Erythroblast (primary cell): ENCODE measurements at regions not wholly inside any gene's neighbourhood (a gene's known extent, or its start where the extent isn't known, plus 50 kb on each side); places are given as distances from the start of the nearest gene placed in this dataset.

Experiments
- GATA1 ChIP-seq: IDR thresholded peaks from 2 replicates; pipeline ENCODE4 v1.6.1; 2011; ENCODE audit warnings: low read depth, mild to moderate bottlenecking, control low read depth, low read length, moderate library complexity
- POLR2A ChIP-seq: IDR thresholded peaks from 2 replicates; pipeline ENCODE4 v1.6.1; 2011; ENCODE audit warnings: mild to moderate bottlenecking, low read length

DNA sequence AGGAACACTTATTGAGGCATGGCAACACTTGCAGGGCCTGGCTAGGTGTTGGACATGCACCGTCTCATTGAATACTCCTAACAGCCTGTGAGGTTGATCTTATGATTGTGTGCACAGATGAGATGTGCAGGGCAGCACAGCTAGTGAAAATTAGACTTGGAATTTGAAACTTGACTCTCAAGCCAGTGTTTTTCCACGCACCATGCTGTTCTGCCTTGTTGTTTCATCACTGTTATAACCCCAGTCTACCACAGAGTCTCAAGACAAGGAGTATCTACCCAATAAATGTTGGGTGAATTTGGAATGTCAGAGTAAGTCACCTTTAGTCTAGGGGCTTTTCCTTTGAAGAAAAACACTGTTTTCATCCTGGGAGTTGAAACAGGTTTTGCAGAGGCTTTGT lies 55.8 kb upstream of the LRIG3 start:
- TF ChIP-seq POLR2A = no peak
- TF ChIP-seq GATA1 = no peak
